HG03139 (cell line): ENCODE measurements at regions not wholly inside any gene's neighbourhood (a gene's known extent, or its start where the extent isn't known, plus 50 kb on each side); places are given as distances from the start of the nearest gene placed in this dataset.
"Not testable (repeated sequence)": the region's sequence is repeated elsewhere in the genome, so short reads cannot be mapped to it uniquely, and the experiment has no call there.

Experiments
- ATAC-seq: cut with Tn5 transposase; IDR thresholded peaks from one replicate; pipeline ENCODE4 v1.9.1; 2021; ENCODE audit not compliant: unreplicated experiment

DNA sequence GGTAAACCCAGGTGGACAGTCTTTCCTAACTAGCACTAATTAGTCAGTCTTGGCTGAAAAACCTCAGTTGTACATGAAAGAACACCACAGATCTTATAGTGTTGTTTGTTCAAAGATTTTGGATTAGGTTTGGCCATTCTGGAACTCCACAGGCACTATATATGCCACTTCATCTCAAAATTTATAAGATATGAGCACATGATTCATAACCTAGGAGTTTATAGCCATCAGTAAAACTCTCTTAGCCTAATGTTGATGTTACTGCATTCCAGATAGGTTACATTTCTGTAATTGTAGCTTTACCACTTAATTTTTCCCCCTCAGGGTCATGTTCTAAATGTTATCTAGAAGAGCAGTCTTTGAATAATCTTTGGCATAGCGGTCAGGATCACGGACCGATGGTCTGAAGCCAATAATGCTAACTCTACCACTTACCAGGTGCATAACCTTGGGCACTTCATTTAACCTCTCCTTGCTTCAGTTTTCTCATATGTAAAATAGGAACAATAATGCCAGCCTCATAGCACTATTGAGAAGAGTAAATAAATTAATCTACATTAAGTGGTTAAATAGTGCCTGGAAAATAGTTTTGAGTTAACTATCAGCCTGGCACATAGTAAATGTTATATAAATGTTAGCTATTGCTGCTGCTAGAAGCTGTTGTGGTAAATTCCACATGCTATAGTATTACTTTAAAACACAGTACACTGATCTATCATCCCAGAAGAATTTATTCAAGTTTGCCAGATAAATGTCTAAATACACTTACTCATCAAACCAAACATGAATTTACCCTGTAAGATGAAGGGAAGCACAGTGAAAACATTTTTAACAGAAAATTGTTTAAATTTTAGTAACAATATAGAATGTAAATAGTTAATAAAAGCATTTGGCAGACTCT lies 743.9 kb downstream of the NR2F1-AS1 start:
- ATAC-seq, result no peak

DNA sequence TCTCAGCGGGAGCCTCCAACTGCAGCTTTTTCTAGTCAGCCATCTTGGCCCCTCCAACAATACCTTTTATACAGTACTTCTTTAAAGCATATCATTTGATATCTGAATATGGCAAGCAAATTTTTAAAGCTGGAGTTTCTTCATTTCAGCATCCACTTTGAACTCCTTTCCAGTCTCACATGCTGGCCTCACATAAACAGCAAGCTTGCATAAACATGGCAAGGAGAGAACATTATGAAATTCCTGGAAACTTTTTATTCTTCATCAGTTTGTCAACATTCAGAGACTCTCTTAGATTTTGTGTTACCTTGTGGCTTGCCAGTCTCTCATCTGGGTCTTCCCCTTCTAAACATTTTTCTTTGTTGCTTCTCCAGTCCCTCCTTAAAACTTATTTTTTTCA lies 745.3 kb downstream of the NR2F1-AS1 start:
- ATAC-seq, result no peak

DNA sequence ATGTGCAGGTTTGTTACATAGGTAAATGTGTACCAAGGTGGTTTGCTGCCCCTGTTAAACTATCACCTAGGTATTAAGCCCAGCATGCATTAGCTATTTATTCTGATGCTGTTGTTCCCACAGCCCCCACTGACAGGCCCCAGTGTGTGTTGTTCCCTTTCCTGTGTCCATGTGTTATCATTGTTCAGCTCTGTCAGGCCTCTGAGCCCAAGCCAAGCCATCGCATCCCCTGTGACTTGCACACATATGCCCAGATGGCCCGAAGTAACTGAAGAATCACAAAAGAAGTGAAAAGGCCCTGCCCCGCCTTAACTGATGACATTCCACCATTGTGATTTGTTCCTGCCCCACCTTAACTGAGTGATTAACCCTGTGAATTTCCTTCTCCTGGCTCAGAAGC lies 757.5 kb downstream of the NR2F1-AS1 start:
- not testable (repeated sequence) for ATAC-seq

DNA sequence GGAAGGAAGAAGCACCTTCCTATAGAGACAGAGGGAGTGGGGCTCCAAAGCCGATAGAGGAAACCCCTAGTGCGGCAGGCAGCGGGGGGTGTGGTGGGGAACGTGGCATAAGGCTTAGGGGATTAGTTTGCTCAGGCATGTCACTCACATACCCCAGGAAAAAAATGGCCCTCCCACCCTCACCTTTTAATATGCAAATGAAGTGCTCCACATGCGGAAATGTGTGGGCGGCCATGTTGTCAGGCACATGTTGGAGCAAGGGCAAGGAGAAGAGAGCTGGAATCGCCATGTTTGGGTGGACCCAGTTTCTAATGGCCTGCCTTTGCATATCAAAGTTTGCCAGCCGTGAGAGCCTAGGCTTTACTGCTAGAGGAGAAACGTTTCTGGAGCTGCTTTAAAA lies 758.8 kb downstream of the NR2F1-AS1 start:
- ATAC-seq, result no peak

DNA sequence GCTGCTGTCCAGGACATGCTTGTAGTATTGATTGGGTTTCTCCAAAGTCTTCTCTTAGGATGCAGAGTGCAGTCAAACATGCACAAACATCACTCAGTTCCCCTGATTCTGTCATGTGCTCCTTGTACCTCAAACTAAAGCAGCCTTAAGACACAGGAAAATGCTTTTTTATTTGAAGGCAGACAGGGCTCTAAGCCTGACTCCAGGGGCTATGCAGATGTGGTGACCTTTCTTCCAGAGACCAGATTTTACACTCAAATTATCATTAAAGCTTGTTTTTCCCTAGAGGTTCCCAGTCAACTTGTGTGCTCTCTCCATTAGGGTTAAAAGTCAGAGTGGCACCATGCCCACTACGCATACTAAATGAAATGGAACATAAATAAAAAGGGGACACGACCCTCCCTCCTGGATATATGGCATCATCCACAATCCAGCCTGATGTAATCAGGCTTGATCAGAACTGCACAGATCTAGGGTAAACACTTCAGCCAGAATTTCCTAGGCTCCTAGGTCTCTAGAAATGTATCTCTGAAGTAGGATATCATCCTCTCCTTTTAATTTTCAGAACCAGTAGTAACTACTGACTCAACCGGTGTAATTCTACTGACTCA lies 771.1 kb downstream of the NR2F1-AS1 start:
- no peak for ATAC-seq

DNA sequence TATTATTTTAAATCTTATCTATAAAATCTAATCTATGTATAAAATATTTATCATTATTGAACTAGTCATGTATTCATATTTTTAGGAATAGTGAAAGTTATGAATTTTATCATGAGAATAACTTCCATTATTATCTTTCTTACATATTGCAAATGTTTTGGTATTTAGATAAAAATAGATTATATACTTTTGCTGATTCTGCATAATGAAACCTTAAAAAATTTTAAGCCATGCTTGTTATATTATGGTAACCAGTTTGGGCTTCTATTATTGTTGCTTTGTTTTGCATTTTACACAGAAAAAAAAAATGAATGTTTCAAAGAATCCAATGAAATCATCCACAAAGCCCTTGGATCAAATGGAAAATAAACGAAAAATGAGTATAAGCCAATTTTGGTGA lies 772.5 kb downstream of the NR2F1-AS1 start:
- ATAC-seq, result no peak

DNA sequence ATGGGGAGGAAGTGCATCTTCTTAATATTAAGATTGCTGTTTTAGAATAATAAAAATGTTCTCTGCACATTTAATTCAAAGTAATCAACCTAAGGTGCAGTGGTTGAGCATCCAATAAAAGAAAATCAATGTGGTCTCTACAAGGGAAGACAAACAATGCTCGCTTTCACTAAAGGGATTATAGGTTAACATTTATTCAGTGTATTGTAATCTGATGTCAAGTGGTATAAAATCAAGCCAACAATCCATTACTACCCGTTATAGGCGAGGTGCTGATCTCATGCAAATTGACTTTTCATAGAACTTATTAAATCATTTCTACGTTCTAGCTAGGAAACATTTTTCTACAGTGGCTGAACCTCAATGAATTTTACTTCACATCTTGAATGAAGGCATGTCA lies 773.9 kb downstream of the NR2F1-AS1 start:
- ATAC-seq, result no peak

DNA sequence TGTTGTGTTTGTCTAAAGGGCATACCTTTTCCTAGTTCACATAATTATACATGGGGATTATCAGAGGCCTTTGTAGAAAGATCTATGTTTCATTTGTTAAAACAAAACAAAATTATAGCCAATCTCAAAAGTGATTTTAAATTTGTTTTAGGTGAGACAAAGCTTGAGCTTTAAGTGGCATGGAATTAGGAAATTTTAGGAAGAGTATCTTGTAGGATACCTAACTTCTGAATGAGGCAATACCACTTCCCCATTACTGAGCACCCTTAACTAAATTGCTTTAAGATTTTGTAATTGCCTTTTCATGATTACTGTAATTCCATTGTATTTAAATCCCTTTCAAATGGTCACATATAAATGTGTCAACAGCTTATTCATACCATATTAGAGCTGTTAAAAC lies 775.6 kb downstream of the NR2F1-AS1 start:
- no peak for ATAC-seq

DNA sequence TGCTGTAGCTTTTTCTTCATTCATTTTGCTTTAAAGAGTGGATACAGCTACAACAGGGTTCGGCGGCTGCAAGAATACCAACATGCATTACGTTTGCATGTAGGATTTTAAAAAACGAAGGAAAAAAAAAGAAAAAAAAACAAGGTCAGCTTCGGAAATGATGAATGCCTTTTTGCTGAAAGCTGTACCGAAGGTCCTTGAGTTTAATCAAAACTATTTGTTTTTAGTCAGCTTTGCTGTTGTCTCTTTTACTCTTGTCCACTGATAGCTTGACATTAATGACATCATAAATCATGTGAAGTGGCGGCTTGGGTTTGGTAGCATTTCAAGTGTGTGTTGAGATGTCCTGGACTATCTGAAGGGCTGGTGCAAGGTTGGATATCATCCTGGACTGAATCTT lies 779.1 kb downstream of the NR2F1-AS1 start:
- ATAC-seq, result no peak

DNA sequence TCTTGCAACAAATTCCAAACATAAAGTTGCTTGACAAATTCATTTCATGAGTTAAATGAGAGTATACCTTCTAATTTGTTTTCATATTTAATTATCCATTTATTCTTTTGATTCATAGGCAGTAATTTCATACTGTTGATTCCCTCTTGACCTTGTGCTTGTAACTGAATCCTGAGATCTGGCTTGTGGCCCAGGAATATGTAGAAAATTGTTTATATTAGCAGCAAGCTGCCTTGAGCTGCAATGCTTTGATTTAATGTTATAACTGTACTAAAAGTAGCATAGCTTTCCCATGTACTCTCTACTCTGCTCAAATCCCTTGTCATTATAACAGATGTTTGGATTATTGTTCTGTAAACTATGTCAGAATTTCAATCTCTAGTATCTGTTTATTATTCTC lies 780.7 kb downstream of the NR2F1-AS1 start:
- no peak for ATAC-seq

DNA sequence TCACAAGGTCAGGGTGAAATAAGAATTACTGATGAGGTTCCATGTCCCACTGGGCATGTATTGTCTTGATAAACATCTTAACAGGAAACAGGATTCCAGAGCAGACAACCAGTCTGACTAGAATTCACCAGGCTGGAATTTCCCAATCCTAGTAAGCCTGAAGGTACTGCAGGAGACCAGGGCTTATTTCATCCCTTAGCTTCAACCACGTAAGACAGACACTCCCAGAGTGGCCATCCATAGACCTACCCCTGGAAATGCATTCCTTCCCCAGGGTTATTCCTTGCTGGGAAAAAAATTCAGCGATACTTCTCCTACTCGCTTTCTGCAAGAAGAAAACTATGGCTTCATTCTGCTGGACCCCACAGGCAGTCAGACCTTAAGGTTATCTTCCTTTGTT lies 785.4 kb downstream of the NR2F1-AS1 start:
- no peak for ATAC-seq

DNA sequence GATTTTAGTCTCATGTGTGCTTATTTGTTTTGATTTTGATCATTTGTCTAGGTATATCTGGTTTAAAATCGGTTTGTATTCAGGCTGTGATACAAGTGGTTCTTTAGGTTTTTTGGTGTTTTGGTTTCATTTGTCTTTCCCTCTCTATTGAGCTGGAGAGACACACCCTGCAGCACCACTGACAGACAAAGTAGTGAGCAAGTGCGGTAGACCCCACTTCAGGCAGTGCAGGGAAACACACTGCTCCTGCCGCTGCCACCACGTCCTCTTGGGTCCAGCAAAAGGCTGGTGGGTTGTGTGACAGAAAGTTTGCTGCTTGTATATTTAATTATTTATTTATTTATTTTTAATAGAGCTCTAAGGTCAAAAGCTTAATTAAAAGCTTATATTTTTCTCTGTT lies 801.0 kb downstream of the NR2F1-AS1 start:
- no peak for ATAC-seq

DNA sequence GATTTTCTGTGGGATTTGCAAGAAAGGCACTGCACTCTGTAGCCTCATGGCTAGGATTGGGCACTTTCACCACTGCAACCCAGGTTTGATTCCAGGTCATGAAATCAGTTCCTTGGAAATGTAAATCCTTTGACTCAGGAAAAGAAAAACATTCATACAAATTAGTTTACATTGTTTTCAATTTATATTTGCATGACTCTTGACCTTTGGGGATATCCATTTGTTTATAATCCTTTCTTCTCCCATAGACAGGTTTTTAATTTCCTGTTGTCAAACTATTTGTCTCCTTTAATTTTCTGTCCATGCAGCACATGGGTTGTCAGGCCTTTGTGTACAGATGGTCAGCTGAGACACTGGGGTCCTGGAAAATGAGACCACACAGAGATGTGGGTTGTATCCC lies 801.5 kb downstream of the NR2F1-AS1 start:
- no peak for ATAC-seq

DNA sequence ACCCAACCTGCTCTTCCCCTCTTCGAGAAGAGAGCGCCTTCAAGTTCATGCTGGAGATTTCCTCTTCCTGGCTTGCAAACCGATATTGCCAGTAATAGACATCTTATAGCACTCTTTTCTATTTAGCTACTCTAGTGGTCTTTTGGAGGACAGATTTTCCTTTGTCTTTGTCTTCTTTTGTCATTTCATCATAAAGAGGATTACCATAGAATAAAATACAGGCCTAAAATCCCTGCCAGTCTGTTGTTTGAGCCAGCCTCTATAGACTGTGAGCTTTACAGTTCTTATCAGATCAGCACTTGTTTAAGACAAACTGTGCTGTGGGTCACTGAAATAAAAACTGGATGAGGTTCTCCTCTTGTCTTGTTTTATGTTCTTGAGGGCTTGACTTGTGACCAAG lies 802.8 kb downstream of the NR2F1-AS1 start:
- no peak for ATAC-seq

DNA sequence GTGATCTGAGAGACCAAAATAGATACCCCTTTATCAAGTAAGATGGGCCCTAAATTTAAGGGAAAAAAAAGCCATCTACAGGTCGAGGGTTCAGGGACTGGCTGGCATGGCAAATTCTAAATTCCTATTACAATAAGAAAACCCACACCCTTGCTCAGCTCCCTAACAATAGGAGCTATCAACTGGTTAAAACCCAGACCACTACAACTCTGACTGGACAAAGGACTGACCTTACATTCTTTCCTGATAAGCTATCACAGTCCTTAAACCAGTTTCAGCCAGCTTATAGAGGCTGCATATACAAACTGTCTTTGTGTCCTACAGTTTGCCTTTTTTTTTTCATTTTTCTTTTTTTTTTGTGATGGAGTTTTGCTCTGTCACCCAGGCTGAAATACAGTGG lies 803.6 kb downstream of the NR2F1-AS1 start:
- no peak for ATAC-seq

DNA sequence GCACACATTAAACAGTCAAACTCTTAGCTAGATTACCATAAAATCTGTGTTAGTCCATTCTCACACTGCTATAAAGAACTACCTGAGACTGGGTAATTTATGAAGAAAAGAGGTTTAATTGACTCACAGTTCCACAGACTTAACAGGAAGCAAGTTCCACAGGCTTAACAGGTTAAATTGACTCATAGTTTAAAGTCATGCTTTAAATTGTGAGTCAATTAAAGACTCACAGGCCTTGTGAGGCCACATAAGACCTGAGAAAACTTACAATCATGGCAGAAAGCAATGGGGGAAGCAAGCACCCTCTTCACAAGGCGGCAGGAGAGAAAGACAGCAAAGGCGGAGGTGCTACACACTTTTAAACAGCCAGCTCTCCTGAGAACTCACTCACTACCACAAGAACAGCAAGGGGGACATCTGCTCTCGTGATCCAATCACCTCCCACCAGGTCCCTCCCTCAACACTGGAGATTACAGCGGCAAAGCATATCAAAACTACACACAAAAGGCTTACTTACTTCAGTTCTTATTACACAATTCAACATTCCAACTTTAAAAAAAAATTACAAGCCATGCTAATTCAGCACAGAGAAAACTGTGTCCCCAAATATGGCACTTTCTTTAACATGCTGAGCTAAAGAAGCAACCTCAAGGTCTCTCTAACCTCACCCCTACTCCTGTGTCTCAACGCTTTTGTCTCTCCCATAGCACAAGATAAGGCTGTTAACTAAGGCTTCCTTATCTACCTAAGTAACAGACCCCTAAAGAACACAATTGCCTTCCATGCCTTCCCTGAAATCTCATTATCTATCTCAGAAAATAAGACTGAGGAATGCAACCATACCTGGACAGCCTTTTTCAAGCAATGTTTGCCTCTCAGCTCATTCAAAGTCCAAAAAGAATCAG lies 805.1 kb downstream of the NR2F1-AS1 start:
- ATAC-seq, result no peak

DNA sequence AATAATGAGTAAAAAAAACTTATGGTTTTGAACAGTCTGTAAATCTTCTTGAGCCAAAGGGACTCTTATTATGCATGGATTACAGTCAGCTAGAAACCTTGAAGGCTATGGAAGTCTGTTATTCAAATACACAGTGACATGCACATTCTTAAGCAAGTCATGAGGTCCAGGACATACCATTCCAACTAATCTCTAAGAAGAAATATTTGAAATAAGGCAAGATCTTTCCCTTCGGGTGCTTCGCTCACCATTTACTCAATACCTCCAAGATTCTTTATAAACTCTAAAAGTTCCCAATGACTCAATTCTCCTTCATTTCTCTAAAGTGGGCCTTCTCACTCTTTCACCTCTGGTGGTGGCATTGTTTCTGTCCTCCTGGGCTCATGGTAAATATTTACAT lies 811.0 kb downstream of the NR2F1-AS1 start:
- ATAC-seq, result no peak

DNA sequence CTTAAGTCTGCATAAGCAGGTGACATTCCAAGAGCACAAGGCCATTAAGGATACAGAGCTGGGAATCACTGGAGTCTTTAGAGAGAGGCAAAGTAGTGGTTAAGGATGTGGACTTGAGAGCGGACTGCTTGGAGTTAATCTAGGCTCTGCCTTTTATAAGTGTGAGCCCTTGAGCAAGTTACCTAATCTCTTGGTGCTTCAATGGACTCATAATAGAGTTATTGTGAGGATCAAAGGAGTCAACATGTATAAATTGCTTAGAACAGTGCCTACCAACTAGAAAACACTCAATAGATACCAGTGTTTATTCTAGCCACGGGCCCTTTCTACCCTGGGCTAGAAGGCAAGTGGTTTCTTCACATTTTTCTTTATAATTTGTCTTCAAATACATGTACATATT lies 819.4 kb downstream of the NR2F1-AS1 start:
- ATAC-seq, result no peak

DNA sequence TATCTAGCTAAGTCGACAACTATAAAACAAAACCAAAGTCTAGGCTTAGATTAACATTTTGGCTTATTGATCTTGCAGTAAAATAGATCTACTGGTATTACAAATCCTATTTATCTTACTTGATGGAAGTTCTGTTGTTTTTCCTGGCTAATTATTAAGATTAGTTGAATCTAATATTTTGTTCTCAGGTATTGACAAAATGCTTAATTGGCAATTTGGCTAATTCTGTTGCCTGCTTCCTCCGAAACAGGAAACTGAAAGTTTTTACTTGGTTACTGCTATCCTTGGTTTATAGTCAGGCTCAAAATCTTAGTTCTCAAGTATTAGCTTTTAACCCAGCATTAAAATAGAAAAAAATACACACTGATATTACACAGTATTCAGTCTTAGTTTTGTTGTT lies 820.5 kb downstream of the NR2F1-AS1 start:
- ATAC-seq, result no peak

DNA sequence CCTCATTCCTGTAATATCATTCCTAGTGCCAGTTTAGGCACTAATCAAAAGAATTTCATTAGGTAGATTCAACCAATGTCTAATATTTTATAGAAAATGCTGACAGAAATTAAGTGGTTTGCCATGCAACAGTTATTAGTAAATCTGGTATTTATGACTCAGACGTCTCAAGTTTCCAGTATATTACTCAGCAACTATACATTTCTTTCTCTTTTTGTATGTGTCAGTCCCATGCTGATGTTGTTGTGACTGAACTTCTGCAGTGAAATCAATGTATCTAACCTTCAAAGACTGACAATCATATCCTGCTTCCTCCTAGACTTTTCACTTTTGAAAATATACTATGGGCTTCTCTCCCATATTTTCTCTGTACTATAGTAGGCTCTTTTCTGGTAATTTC lies 822.5 kb downstream of the NR2F1-AS1 start:
- ATAC-seq, result no peak

DNA sequence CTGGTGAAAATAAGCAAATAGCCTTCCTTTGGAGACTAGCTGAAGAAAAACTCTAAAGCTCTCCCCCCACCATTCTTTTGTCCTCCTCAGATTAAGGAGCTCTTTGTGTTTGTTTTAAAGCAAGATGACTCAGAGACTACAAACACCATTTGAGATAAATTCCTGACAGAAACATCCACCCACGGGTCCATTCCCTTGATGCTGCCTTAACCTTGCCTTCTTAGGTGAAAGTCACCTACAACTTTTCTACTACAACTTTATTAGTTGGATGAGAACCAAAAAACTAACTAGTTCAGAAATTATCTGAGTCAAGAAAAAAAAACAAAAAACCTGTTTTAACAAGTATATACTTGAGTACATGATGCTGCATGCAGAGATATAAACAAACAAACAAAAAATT lies 831.1 kb downstream of the NR2F1-AS1 start:
- ATAC-seq, result no peak
